K562 (cell line): ENCODE measurements at regions not wholly inside any gene's neighbourhood (a gene's known extent, or its start where the extent isn't known, plus 50 kb on each side); places are given as distances from the start of the nearest gene placed in this dataset.

Experiments
- ATAC-seq: fragments of 200-7000 bp; cut with Tn5 transposase; 3 replicates; pipeline ENCODE4 v1.9.1; 2020; ENCODE audit warnings: moderate library complexity
- BruUV-seq: library from RNA; stranded (reverse); fragments of 400-500 nt; replicated peaks from 2 replicates; lab custom pipeline; 2021; lab: Mats Ljungman, UMichigan
- CTCF ChIA-PET: fragments of 300-600 bp; formaldehyde crosslinking; extraction: SDS; loops from one replicate; lab custom pipeline; 2021; ENCODE audit warnings: low intra/inter-chr PET ratio; lab: Yijun Ruan, JAX
- POLR2A ChIA-PET: fragments of 300-600, 350-650 bp; sonication (Branson Sonifier 250); formaldehyde crosslinking; extraction: SDS; loops from one replicate; lab custom pipeline; 2021; ENCODE audit warnings: antibody characterized with exemption, inconsistent platforms; lab: Yijun Ruan, JAX
- DNase-seq, 4 experiments: peaks; one replicate each; pipeline versions ENCODE4 v3.0.0 to v3.0.0-alpha.2; 2011 to 2018; ENCODE audit warnings: low spot score in 3 of 4, mixed read lengths in 3 of 4; ENCODE audit errors: extremely low read depth in 1 of 4
- FAIRE-seq: peaks from 2 replicates; lab custom pipeline; 2011; peaks lifted over from hg19 to GRCh38; lab: Jason Lieb, UNC
- H2AFZ ChIP-seq: 2 replicates; pipeline ENCODE4 v1.6.0; 2011; ENCODE audit warnings: low read depth, low read length, control low read depth, inconsistent platforms
- H3K27ac ChIP-seq: fragments of 200-600 bp; 3 replicates; pipeline ENCODE4 v1.8.0; 2011; ENCODE audit warnings: low read depth, mild to moderate bottlenecking, control low read depth, inconsistent platforms, low read length, moderate library complexity, mixed read lengths; ENCODE audit errors: extremely low read depth
- H3K27me3 ChIP-seq, 2 experiments: fragments of 300-600 bp in 1 of 2; 2 replicates in 1 of 2; 3 replicates in 1 of 2; pipeline versions ENCODE4 v1.6.0 to v1.8.0; 2011; ENCODE audit warnings: inconsistent platforms in 2 of 2, low read length in 2 of 2, mild to moderate bottlenecking in 1 of 2, mixed read lengths in 1 of 2, moderate library complexity in 1 of 2; ENCODE audit not compliant: control insufficient read depth in 2 of 2, insufficient read depth in 2 of 2
- H3K36me3 ChIP-seq: fragments of 300-600 bp; 3 replicates; pipeline ENCODE4 v1.8.0; 2011; ENCODE audit warnings: mild to moderate bottlenecking, low read length, inconsistent platforms; ENCODE audit not compliant: control insufficient read depth, insufficient read depth
- H3K4me1 ChIP-seq, 2 experiments: fragments of 200-600 bp in 1 of 2; replicated peaks in 1 of 2; 2 replicates in 1 of 2; 3 replicates in 1 of 2; pipeline versions ENCODE4 v1.5.1 to v1.8.0; 2011; ENCODE audit warnings: inconsistent platforms in 2 of 2, low read length in 2 of 2, mild to moderate bottlenecking in 1 of 2, mixed read lengths in 1 of 2, moderate library complexity in 1 of 2; ENCODE audit not compliant: control insufficient read depth in 2 of 2, insufficient read depth in 2 of 2
- H3K4me2 ChIP-seq: 2 replicates; pipeline ENCODE4 v1.6.1; 2011; ENCODE audit warnings: low read length, control low read depth, inconsistent platforms, mixed read lengths; ENCODE audit not compliant: insufficient read depth
- H3K4me3 ChIP-seq: fragments of 200-600 bp; sonication (generic), shearing (Covaris generic); 2 replicates; pipeline ENCODE4 v1.5.1; 2016; ENCODE audit warnings: control low read depth, inconsistent platforms
- H3K79me2 ChIP-seq: fragments of 200-600 bp; 3 replicates; pipeline ENCODE4 v1.8.0; 2011; ENCODE audit warnings: low read length, inconsistent platforms; ENCODE audit not compliant: control insufficient read depth, insufficient read depth
- H3K9ac ChIP-seq, 2 experiments: 2 replicates each; pipeline versions ENCODE4 v1.6.0 to v1.6.1; 2011; ENCODE audit warnings: low read depth in 2 of 2, low read length in 2 of 2, control low read depth in 1 of 2, inconsistent platforms in 1 of 2, mild to moderate bottlenecking in 1 of 2, mixed read lengths in 1 of 2; ENCODE audit not compliant: insufficient read depth in 1 of 2
- H3K9me1 ChIP-seq: one replicate; pipeline ENCODE4 v1.6.0; 2011; ENCODE audit warnings: inconsistent platforms, mild to moderate bottlenecking, low read length, moderate library complexity; ENCODE audit not compliant: control insufficient read depth, insufficient read depth
- H3K9me3 ChIP-seq: replicated peaks from 2 replicates; pipeline ENCODE4 v1.5.1; 2011; ENCODE audit warnings: low read depth, low read length, inconsistent platforms; ENCODE audit not compliant: control insufficient read depth, insufficient read depth
- H4K20me1 ChIP-seq: replicated peaks from 2 replicates; pipeline ENCODE4 v1.6.1; 2011; ENCODE audit warnings: low read length, inconsistent platforms, mixed read lengths; ENCODE audit not compliant: control insufficient read depth, insufficient read depth
- ETS1 ChIP-seq: conservative IDR thresholded peaks from 2 replicates; pipeline ENCODE4 v1.6.1; 2011; ENCODE audit warnings: low read depth, mild to moderate bottlenecking, low read length; ENCODE audit not compliant: control insufficient read depth
- KLF1 ChIP-seq: fragments of 450-650 bp; IDR thresholded peaks from 2 replicates; pipeline ENCODE4 v1.6.1; 2016; ENCODE audit warnings: missing genetic modification characterization, missing compliant biosample characterization
- MYC ChIP-seq, 2 experiments: fragments of 250-450 bp in 1 of 2; sonication (Bioruptor Pico) in 1 of 2; IDR thresholded peaks; 2 replicates each; pipeline versions ENCODE4 v1.5.1 to v1.6.1; 2012 to 2021; ENCODE audit warnings: low read depth in 2 of 2, borderline replicate concordance in 1 of 2, improper control_type of control experiment in 1 of 2, low read length in 1 of 2, mild to moderate bottlenecking in 1 of 2, moderate library complexity in 1 of 2
- NR4A1 ChIP-seq, 2 experiments: fragments of 250-450 bp in 1 of 2; fragments of 450-650 bp in 1 of 2; sonication (Bioruptor Pico) in 1 of 2; IDR thresholded peaks; 2 replicates each; pipeline versions ENCODE4 v1.4.0 to v1.6.1; 2016 to 2020; ENCODE audit warnings: mild to moderate bottlenecking in 2 of 2, missing compliant biosample characterization in 1 of 2, missing genetic modification characterization in 1 of 2, moderate library complexity in 1 of 2
- PCBP2 ChIP-seq: fragments of 200-400 bp; formaldehyde crosslinking; IDR thresholded peaks from 2 replicates; pipeline ENCODE4 v1.6.1; 2018; ENCODE audit warnings: low read length, low read depth, mild to moderate bottlenecking, moderate library complexity; ENCODE audit not compliant: poor library complexity, severe bottlenecking
- POLR3A ChIP-seq: IDR thresholded peaks from 2 replicates; pipeline ENCODE4 v1.6.1; 2011; ENCODE audit warnings: borderline replicate concordance, mild to moderate bottlenecking, moderate library complexity; ENCODE audit not compliant: insufficient read length, insufficient read depth; ENCODE audit errors: extremely low read depth
- RAD51 ChIP-seq: fragments of 450-650 bp; IDR thresholded peaks from 2 replicates; pipeline ENCODE4 v1.7.1; 2016; ENCODE audit warnings: low read depth, mild to moderate bottlenecking, borderline replicate concordance
- RBBP5 ChIP-seq: fragments of 200-600 bp; sonication (generic); IDR thresholded peaks from 2 replicates; pipeline ENCODE4 v1.6.1; 2012; ENCODE audit warnings: borderline replicate concordance, mild to moderate bottlenecking, low read length, control low read depth, inconsistent platforms; ENCODE audit not compliant: insufficient read depth, poor library complexity, severe bottlenecking
- SNRNP70 ChIP-seq: fragments of 200-400 bp; formaldehyde crosslinking; optimal IDR thresholded peaks from 2 replicates; pipeline ENCODE3; 2017; ENCODE audit warnings: low read depth, low read length
- STAT6 ChIP-seq: sonication (generic); formaldehyde crosslinking; IDR thresholded peaks from 2 replicates; pipeline ENCODE4 v1.8.1; 2023; ENCODE audit warnings: mild to moderate bottlenecking, missing genetic modification reagents
- WGBS: fragments of 100-300 bp; shearing (Covaris generic); methylation state at CpG from one replicate; pipeline ENCODE4 v1.1.6; 2016; ENCODE audit warnings: low coverage, mixed read lengths; ENCODE audit not compliant: insufficient coverage; ENCODE audit errors: missing lambda C conversion rate; 5-methylcytosine and 5-hydroxymethylcytosine counted together
- in situ Hi-C: fragments of 300-500 bp; cut with MboI; formaldehyde crosslinking; loops from 4 replicates; pipeline ENCODE4 v1.15.0; 2018; ENCODE audit warnings: inconsistent platforms, mixed read lengths
- intact Hi-C: fragments of 100-400 bp; cut with micrococcal nuclease; formaldehyde crosslinking; loops from 2 replicates; pipeline ENCODE4 v1.14.2; 2022

GRCh38 chr16:65413861-65414260 is 292.0 kb upstream of the CDH11 start:
- no peak for DNase-seq
- no peaks in the 10 kb centered on the region for H3K9me1 ChIP-seq
- H3K9me3 ChIP-seq = no peaks in the 10 kb centered on the region
- no peaks in the 10 kb centered on the region for H3K4me1 ChIP-seq
- H3K4me2 ChIP-seq = no peak overlapping the region
- ChIA-PET POLR2A (no interaction called here), CTCF (no interaction called here)
- ATAC-seq = no peak
- TF ChIP-seq KLF1 (tag) (no peak), NR4A1 (CRISPR knock-in tag; IDR thresholded peaks at IDR 0.05) (no peak), NR4A1 (tag; IDR thresholded peaks at IDR 0.05) (no peak), POLR3A (no peak), STAT6 (CRISPR knock-in tag) (no peak), ETS1 (no peak), RAD51 (no peak), RBBP5 (no peak), MYC (IDR thresholded peaks at IDR 0.05; ENCODE audit: low read depth, low read length) (no peak), MYC (CRISPR knock-in tag; IDR thresholded peaks at IDR 0.05; ENCODE audit: borderline replicate concordance, low read depth) (no peak), SNRNP70 (no peak), PCBP2 (no peak)
- H3K9ac ChIP-seq = no peak overlapping the region
- H2AFZ ChIP-seq = no peak overlapping the region
- 3% methylated on average over 2 of the region's 2 CpGs for WGBS
- no peaks in the 10 kb centered on the region for H3K27me3 ChIP-seq
- no peaks in the 10 kb centered on the region for H3K79me2 ChIP-seq
- in situ Hi-C loops (no loop called here), intact Hi-C loops (no loop called here)
- H3K27ac ChIP-seq = no peak overlapping the region
- no peak overlapping the region for H3K4me3 ChIP-seq
- no peaks in the 10 kb centered on the region for H4K20me1 ChIP-seq
- no peaks in the 10 kb centered on the region for H3K36me3 ChIP-seq
- FAIRE-seq = no peak
- BruUV-seq = no TSS peak
